Esophagus muscularis mucosa (tissue), 4 donors: ENCODE measurements at regions not wholly inside any gene's neighbourhood (a gene's known extent, or its start where the extent isn't known, plus 50 kb on each side); places are given as distances from the start of the nearest gene placed in this dataset.
A peak's percentile ranks its signal among the peaks of the same experiment; 100 is the strongest.

Source experiments
- DNase-seq: peaks from one replicate; pipeline ENCODE4 v3.0.0-alpha.2; 2017; ENCODE audit errors: extremely low spot score
- H3K27ac ChIP-seq, 4 donors: fragments of 200-600 bp; sonication (generic); replicated peaks in 1 of 4; 1 replicate in 3 of 4; 2 replicates in 1 of 4; pipeline ENCODE4 v1.5.1; 2016 to 2019; ENCODE audit warnings: mild to moderate bottlenecking in 1 of 4
- H3K27me3 ChIP-seq, 4 donors: fragments of 200-600 bp; sonication (generic); one replicate each; pipeline versions ENCODE4 v1.5.1 to v1.6.0; 2016 to 2019
- H3K36me3 ChIP-seq, 4 donors: fragments of 200-600 bp; sonication (generic); one replicate each; pipeline ENCODE4 v1.5.1; 2016 to 2019
- H3K4me1 ChIP-seq, 4 donors: fragments of 200-600 bp; sonication (generic); one replicate each; pipeline ENCODE4 v1.5.1; 2016 to 2019
- H3K4me3 ChIP-seq, 4 donors: fragments of 200-600 bp; sonication (generic); 1 replicate in 2 of 4; 2 replicates in 2 of 4; pipeline ENCODE4 v1.5.1; 2016 to 2019; ENCODE audit warnings: mild to moderate bottlenecking in 4 of 4, moderate library complexity in 1 of 4
- H3K9me3 ChIP-seq, 4 donors: fragments of 200-600 bp; sonication (generic); 1 replicate in 3 of 4; 2 replicates in 1 of 4; pipeline ENCODE4 v1.5.1; 2016 to 2019
- EP300 ChIP-seq: sonication (generic); formaldehyde crosslinking; IDR thresholded peaks from one replicate; pipeline ENCODE4 v1.6.1; 2017; ENCODE audit warnings: antibody characterized with exemption
- POLR2A ChIP-seq: fragments of 450-650 bp; IDR thresholded peaks from one replicate; pipeline ENCODE4 v1.6.1; 2017; ENCODE audit warnings: antibody characterized with exemption, moderate library complexity, mild to moderate bottlenecking, low read depth
- POLR2AphosphoS5 ChIP-seq, 2 donors: sonication (generic); formaldehyde crosslinking; IDR thresholded peaks; one replicate each; pipeline ENCODE4 v1.6.1; 2017; ENCODE audit warnings: antibody characterized with exemption in 2 of 2
- WGBS: methylation state at CpG from one replicate; pipeline ENCODE4 v1.1.5; 2018; 5-methylcytosine and 5-hydroxymethylcytosine counted together
- intact Hi-C: fragments of 100-400 bp; cut with DNase I; formaldehyde crosslinking; loops from one replicate; pipeline ENCODE4 v1.15.1; 2023
- TF ChIP-seq, protein P1 (sequence below), 3 experiments: fragments of 200-600 bp in 2 of 3; fragments of 450-650 bp in 1 of 3; sonication (generic) in 2 of 3; IDR thresholded peaks; one replicate each; pipeline ENCODE4 v1.5.1; 2017 to 2019; ENCODE audit warnings: antibody characterized with exemption in 3 of 3, mild to moderate bottlenecking in 2 of 3, moderate library complexity in 1 of 3

DNA sequence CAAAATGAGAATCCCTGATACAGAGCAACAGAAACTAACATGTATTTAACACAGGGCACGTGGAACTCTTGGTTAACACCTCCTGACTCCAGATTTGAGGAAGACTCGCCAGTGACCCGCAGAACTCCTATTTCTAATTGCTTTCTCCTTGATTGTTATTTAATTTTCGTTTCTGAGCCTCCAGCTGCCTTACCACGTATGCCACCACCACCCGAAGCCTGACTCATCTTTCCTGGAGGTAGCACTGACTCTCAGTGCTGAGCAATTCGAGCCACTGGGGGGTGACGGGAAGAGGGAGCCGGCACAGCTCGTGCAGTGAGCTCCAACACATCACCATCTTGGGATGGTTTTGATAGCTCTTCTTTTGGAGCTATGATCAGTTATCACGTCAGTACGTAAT, 273.9 kb upstream of the MGMT start:
- no peak overlapping the region for H3K27ac ChIP-seq
- TF ChIP-seq POLR2A: no peak
- no peak for TF ChIP-seq EP300
- no peak for TF ChIP-seq POLR2AphosphoS5 (IDR thresholded peaks at IDR 0.05)
- TF ChIP-seq, protein P1, sequence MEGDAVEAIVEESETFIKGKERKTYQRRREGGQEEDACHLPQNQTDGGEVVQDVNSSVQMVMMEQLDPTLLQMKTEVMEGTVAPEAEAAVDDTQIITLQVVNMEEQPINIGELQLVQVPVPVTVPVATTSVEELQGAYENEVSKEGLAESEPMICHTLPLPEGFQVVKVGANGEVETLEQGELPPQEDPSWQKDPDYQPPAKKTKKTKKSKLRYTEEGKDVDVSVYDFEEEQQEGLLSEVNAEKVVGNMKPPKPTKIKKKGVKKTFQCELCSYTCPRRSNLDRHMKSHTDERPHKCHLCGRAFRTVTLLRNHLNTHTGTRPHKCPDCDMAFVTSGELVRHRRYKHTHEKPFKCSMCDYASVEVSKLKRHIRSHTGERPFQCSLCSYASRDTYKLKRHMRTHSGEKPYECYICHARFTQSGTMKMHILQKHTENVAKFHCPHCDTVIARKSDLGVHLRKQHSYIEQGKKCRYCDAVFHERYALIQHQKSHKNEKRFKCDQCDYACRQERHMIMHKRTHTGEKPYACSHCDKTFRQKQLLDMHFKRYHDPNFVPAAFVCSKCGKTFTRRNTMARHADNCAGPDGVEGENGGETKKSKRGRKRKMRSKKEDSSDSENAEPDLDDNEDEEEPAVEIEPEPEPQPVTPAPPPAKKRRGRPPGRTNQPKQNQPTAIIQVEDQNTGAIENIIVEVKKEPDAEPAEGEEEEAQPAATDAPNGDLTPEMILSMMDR (IDR thresholded peaks at IDR 0.05): no peak
- 65% methylated on average over 12 of the region's 12 CpGs for WGBS
- H3K36me3 ChIP-seq: no peaks in the 10 kb centered on the region
- H3K9me3 ChIP-seq: peaks cover 0 to 11% (median 3%) of the 10 kb centered on the region in 4 donors
- H3K27me3 ChIP-seq: peaks cover 0 to 23% (median 2%) of the 10 kb centered on the region in 4 donors
- H3K4me1 ChIP-seq: peaks cover 0 to 10% (median 3%) of the 10 kb centered on the region in 4 donors
- DNase-seq: peak; percentile 64
- intact Hi-C loops: no loop called here
- H3K4me3 ChIP-seq: no peak overlapping the region

DNA sequence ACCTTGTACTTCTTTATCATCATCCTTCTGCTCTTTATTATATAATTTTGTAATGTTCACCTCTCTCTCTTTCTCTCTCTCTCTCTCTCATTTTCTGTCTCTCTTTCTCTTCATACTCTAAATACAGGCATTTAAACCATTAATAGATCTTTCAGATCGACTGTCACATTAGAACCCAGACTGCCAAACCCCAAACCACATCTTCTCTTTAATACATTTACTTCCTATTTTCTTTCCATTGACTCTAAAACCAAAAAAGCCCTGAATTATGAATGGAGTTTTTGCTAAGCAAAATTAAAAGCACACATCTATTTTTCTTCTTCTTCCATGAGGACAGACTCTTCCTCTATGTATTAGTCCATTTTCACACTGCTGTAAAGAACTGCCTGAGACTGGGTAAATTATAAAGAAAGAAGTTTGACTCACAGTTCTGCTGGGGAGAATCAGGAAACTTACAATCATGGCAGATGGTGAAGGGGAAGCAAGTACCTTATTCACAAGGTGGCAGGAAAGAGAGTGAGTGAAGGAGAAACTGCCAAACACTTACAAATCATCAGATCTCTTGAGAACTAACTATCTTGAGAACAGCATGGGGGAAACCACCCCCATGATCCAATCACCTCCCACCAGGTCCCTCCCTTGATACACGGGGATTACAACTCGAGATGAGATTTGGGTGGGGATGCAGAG, 272.7 kb upstream of the MGMT start:
- peaks cover 0 to 10% (median 3%) of the 10 kb centered on the region in 4 donors for H3K4me1 ChIP-seq
- H3K27me3 ChIP-seq: peaks cover 0 to 17% (median 2%) of the 10 kb centered on the region in 4 donors
- H3K36me3 ChIP-seq: no peaks in the 10 kb centered on the region
- DNase-seq: no peak
- H3K4me3 ChIP-seq: no peak overlapping the region
- TF ChIP-seq EP300 (no peak), POLR2AphosphoS5 (IDR thresholded peaks at IDR 0.05) (no peak), POLR2A (no peak)
- TF ChIP-seq, protein P1 (IDR thresholded peaks at IDR 0.05): no peak
- no peaks in the 10 kb centered on the region for H3K9me3 ChIP-seq
- whole genome bisulfite sequencing: 79% methylated on average over 3 of the region's 3 CpGs
- no peak overlapping the region for H3K27ac ChIP-seq
- intact Hi-C loops: no loop called here

DNA sequence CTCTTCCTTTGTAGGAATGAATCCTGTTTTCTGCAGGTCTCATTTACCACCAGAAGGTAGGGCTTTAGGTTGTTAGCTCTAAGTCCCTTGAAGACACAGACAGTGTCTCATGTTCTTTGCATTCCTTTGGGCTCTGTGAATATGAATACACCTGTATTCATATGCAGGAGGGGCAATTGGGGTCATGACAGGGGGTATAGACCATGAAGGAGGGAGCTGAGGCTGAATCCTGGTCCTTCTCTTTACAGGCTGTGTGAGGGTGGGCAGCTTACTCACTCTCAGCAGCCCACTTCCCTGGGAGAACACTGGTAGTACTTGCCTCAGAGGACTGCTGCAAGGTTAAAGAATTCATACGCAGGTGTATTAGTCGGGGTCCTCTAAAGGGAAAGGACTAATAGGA, 267.2 kb upstream of the MGMT start:
- no peak overlapping the region for H3K27ac ChIP-seq
- H3K4me3 ChIP-seq: no peak overlapping the region
- 92% methylated on average over 2 of the region's 2 CpGs for WGBS
- no peaks in the 10 kb centered on the region for H3K36me3 ChIP-seq
- H3K4me1 ChIP-seq: no peaks in the 10 kb centered on the region
- TF ChIP-seq POLR2AphosphoS5 (IDR thresholded peaks at IDR 0.05) (no peak), EP300 (no peak), POLR2A (no peak)
- TF ChIP-seq, protein P1 (IDR thresholded peaks at IDR 0.05): no peak
- intact Hi-C loops: no loop called here
- H3K27me3 ChIP-seq: no peaks in the 10 kb centered on the region
- H3K9me3 ChIP-seq: no peaks in the 10 kb centered on the region
- DNase-seq: peak; percentile 85

DNA sequence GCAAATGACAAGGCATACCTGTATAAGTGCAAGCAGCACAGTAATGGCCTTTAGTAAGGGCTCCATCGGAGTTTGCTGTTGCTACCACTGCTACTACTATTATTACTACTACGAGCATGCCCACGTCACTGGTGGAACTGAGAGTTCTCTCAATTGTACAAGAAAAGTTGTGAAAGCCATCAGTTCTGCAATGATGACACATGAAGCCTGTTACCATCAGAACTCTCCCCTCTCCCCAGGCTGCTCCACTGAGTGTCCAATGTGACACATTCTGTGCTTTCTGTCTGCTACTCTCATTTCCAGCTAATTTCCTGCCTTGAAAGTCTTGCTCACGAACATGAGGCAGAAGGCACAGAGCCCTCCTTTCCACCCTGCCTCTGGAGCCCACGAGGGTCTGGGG, 263.2 kb upstream of the MGMT start:
- no peak overlapping the region for H3K4me3 ChIP-seq
- H3K9me3 ChIP-seq: no peaks in the 10 kb centered on the region
- no peaks in the 10 kb centered on the region for H3K4me1 ChIP-seq
- H3K27me3 ChIP-seq: peaks cover 0 to 7% (median 0%) of the 10 kb centered on the region in 4 donors
- intact Hi-C loops: no loop called here
- 74% methylated on average over 5 of the region's 5 CpGs for WGBS
- no peak for DNase-seq
- TF ChIP-seq EP300: no peak
- TF ChIP-seq, protein P1 (IDR thresholded peaks at IDR 0.05): no peak
- H3K36me3 ChIP-seq: no peaks in the 10 kb centered on the region
- H3K27ac ChIP-seq: no peak overlapping the region

DNA sequence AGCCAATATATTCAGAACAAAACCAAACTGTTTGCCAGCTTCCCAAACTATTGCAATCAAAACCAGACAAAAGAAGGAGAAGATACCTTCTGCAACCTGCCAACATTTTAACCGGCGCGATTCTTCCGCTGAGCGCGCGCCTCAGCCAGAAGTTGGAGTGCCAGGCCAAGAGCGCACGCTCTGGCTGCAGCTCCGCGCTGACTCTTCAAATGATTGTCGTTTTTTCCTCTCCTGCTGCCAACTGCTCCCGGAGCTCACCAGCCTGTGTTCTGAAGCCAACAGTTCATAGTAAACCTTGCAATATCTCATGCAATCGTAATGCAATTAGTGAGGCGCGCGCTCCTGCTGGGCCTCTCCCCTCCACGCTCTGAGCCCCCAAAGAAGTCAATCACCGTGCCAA, 259.7 kb upstream of the MGMT start:
- Histone ChIP-seq H3K4me1 (no peaks in the 10 kb centered on the region), H3K36me3 (no peaks in the 10 kb centered on the region), H3K27ac (no peak overlapping the region), H3K27me3 (peaks cover 0 to 7% (median 0%) of the 10 kb centered on the region in 4 donors), H3K4me3 (no peak overlapping the region), H3K9me3 (no peaks in the 10 kb centered on the region)
- intact Hi-C loops: no loop called here
- DNase-seq: no peak
- 79% methylated on average over 19 of the region's 19 CpGs for WGBS
- TF ChIP-seq POLR2A (no peak), EP300 (no peak)
